ENCODE measurements at regions not wholly inside any gene's neighbourhood (a gene's known extent, or its start where the extent isn't known, plus 50 kb on each side); places are given as distances from the start of the nearest gene placed in this dataset.

DNA sequence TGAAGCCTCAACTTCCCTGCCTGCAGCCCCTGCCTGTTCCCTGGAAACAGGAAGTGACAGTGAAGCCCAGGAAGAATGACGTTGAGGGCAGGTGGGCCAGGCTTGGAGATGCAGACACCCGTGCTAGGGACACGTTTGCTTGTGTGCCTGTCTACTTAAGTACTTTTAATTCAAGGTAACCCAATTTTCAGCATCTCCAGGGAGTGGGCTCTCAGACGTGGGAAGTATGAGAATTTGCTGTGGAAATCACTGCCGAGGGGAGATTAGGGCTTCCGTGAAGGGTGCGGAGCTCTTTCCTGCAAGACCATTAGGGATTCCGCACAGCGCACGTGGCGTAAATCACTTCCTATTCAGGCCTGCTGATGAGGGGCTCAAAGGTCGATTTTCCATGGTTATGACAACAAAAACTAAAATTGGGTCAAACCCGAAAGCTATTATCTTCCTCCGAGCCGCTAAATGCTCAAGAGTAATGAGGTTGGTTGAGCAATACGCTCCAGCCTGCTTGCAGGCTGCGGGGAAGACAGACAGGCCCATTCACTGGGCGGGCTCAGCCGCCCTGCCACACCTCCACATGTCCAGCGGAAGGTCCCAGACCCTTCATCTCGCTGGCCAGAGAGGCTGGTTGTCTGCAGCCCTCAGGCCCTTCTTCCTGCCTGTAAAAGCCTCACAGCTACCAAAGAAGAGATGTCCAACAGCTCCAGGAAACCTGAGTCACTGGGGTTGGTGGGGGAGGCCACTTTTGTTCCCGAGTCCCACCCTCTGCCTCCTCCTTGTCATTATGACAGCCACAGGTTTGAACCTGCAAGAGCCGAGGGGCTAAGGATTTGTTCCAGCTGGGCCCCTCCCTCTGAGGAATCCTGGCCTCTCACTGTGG is 109.9 kb downstream of the RBFOX3 start:
- DNase-seq = no peak

GRCh38 chr17:79498854-79499253 is 112.0 kb downstream of the RBFOX3 start:
- no peak for DNase-seq

- DNase-seq = no peak
Observed at GRCh38 chr17:79497777-79498348, 113.0 kb downstream of the RBFOX3 start.

DNA sequence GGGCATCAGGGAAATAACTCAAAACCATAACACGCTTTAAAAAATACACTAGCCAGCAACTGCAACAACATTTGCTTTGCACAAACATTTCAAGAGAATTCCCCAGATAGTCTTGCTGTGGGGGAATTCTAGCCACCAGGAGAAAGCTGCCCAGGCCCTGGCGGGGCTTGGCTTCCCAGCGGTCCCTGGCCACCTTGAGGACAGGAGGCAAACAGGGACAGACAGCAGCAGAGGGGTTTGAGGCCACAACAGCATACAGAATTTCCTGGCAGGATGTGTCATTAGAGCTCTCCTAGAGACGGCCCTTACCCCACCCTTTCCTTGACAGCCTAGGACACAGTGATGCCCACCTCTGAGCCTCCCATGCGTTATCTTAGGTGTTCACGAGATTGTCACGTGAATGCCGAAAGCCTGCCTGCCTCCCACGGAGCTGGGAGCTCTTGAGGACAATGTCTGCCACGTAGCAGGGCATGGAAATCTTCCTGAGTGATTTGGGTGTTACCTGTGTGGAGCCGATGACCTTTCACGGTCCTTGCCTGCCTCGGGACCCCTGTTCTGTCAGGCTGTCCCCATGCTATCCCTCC is 114.3 kb downstream of the RBFOX3 start:
- DNase-seq = no peak

GRCh38 chr17:79495665-79496064 is 115.2 kb downstream of the RBFOX3 start:
- no peak for DNase-seq

- no peak for DNase-seq
Observed at GRCh38 chr17:79491006-79491405, 119.8 kb downstream of the RBFOX3 start.

- no peak for DNase-seq
Observed at GRCh38 chr17:79490530-79490929, 120.3 kb downstream of the RBFOX3 start.

GRCh38 chr17:79487149-79487548 is 123.7 kb downstream of the RBFOX3 start:
- DNase-seq = no peak

GRCh38 chr17:79485991-79486390 is 124.9 kb downstream of the RBFOX3 start:
- DNase-seq = no peak

DNA sequence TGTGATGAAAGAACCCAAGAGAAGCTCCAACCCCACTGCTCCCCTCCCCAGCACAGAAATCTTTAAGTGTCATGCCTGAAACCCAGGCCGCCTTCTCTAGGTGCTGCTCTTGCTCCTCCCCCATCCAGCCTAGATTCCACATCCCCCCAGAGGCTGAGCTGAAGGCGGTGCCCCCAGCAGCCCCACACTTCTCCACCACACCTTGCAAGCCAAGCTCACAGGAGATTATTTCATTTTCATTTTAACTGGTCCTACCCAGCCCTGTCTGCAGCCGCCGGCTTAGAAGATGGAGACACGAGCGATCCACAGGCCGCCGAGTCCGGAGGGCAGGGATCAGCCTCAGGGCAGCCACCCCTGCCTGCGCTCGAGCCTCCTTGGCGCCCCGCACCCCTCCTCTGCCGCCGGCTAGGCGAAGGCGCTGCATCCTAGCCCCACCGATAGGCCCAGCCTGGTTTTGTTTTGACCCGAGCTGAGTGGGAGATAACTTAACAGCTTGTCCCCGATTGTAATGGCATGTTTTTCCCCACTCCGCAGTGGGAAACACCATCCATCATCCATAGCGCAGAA is 125.3 kb downstream of the RBFOX3 start:
- DNase-seq = no peak

GRCh38 chr17:79484600-79485418 is 126.0 kb downstream of the RBFOX3 start:
- DNase-seq = no peak

DNA sequence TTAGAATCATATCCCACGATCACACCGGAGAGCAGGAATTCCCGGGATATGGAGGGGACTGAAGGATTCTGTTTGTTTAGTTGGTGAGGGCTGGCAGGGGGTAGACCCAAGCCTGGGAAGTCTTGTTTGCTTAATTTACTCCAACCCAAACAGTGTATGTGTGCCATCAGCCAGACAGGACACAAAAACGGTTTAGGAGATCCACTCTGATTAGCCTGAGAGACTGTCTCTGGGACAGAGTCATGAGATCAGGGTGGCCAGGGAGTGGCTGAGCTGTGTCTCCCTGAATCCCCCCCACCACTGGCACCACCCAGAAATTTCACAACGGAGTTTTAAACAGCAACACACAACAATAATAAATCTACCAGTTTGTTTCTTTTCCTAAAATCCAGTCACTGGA is 127.0 kb downstream of the RBFOX3 start:
- DNase-seq = no peak

DNA sequence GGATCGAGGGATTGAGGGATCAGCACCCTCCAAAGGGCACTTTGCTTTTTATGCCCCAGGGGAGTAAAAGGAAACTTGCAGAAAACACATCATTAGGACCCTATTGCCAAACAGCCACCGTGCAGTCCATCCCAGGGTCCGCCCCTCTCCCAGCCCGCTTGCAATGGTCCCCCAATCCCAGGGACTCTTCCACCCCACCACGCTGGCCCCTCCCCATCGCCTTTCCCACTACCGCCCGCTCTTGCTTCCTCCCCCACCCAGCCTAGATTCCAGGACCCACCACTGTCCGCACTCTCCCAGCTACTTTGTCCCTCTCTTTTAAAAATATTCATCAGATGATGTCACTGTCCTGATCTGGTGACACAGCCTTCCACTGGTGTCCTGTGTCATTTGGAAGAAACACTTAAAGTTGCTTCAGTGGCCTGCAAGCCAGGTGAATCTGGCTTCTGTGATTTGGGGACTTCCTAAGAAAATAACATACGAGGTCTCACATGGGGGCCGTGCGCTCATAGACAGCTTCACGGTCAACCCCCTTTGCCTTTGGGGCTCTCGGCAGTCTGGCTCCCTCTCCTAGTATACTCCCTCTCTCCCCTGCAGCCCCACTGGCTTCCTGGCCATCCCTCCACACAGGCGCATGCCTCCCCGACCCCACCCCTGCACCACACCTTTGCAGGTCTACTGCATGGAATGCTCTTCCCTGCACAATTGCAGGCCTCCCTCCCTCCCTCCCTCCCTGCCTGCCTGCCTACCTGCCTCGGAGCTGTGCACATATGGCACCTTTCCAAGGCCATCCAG is 127.9 kb downstream of the RBFOX3 start:
- DNase-seq = no peak

GRCh38 chr17:79479876-79480275 is 131.0 kb downstream of the RBFOX3 start:
- no peak for DNase-seq

GRCh38 chr17:79478841-79479240 is 132.0 kb downstream of the RBFOX3 start:
- DNase-seq = no peak

DNA sequence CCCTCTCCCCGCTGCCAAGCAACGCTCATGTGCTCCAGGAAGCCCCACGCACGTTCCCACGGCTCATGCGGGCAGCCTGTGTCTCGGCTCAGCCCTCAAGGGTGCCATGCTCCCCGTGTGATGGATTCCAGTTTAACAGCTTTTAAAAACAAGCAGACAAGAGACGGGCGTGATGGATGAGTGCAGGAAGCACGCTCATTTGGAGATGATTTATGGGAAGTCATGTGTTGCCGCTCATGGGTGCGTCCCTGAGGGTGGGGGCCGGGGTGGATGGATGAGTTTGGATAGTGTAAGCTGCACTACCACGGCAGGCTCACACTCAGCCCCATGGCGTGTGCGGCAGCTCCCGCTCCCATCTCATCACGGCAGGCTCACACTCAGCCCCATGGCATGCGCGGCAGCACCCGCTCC is 132.8 kb downstream of the RBFOX3 start:
- no peak for DNase-seq

DNA sequence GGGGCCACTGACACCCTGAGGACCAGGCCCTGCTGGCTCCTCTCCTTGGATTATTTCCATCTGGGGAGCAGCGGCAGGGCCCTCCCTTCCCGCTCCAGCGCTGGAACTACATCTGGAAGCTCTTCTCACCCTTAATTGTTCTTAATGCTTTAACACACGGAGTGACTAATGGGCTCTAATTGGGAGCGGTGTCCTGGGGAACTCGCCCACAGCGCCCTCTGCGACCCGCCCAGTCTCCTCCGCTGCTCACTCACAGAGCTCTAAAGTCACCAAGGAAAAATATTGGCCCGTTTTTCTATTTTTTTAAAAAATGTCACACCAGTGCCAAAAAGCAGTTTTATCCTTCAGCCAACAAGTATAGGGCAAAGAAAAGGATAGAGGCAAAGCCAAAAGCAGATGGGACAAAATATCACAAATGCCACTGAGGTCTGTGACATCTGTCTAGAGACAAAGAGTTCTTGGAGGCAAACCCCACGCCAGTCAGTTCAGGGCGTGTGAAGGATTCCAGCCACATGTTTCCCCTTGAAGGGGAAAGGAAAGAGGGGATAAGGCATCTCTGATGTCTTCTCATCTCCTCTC is 134.7 kb downstream of the RBFOX3 start:
- no peak for DNase-seq

GRCh38 chr17:79473876-79474440 is 136.9 kb downstream of the RBFOX3 start:
- no peak for DNase-seq

GRCh38 chr17:79473111-79473875 is 137.6 kb downstream of the RBFOX3 start:
- DNase-seq = no peak

- DNase-seq = no peak
Observed at GRCh38 chr17:79470754-79471153, 140.1 kb downstream of the RBFOX3 start.

DNA sequence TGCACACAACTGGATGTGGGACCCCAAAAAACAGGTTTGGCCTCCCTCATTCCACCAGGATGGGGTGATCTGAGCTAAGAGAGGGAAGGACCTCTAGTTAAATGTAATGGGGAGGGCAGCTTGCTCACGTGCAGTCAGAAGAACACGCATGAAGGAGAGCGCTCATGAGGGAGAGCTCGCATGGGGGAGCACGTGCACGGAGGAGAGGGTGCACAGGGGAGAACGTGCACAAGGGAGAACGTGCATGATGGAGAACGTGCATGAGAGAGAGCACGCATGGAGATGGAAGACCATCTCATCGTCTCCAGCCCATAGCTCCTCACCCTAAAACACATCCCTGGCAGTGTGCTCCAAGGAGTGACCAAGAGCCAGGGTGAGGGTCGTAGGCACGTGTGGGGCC is 141.2 kb downstream of the RBFOX3 start:
- no peak for DNase-seq
